ENCODE measurements at regions not wholly inside any gene's neighbourhood (a gene's known extent, or its start where the extent isn't known, plus 50 kb on each side); places are given as distances from the start of the nearest gene placed in this dataset.
A peak's percentile ranks its signal among the peaks of the same experiment; 100 is the strongest.

DNA sequence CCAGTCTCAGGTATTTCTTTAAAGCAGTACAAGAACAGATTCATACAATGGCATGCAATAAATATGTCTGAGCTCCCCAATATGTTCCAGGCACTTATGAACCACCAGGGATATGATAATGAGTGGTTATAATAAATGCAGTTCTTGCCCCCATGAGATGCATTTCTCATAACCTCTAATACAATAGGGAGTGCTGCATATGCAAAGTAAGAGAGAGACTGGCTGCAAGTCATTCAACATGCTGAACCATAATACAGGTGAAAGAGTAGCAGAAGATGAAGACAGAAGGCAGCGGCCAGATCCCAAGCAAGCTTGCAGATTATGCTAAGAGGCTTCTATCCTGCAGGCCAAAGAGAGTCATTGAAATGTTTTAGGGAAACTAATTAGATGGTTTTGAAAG lies 96.7 kb downstream of the CHD9NB start:
- no peaks in the 10 kb centered on the region for H4K20me1 ChIP-seq (replicated peaks; ENCODE audit: insufficient read depth)
- H3K4me1 ChIP-seq (ENCODE audit: insufficient read depth), result 0 out of 2 replicates have a peak, but pooled peaks cover 4% of the 10 kb centered on the region
- no peak overlapping the region for H3K4me2 ChIP-seq
- DNase-seq (ENCODE audit: low spot score), result no peak
- Mint-ChIP-seq H3K27me3 (ENCODE audit: insufficient read depth, low read depth, poor library complexity) (peaks cover 4% of the 10 kb centered on the region), H3K36me3 (ENCODE audit: low read depth) (no peaks in the 10 kb centered on the region), H3K4me3 (no peak overlapping the region), H3K9me3 (peaks cover 5% of the 10 kb centered on the region; the same call in 1 of the 3 replicates), H3K27ac (no peak overlapping the region), H3K4me1 (no peaks in the 10 kb centered on the region)
- no peaks in the 10 kb centered on the region for H3F3A ChIP-seq (replicated peaks; ENCODE audit: low read depth)
- H3K27me3 ChIP-seq (ENCODE audit: insufficient read depth), result no peaks in the 10 kb centered on the region
- peak overlapping the region; percentile 76; the same call in 1 of the 2 replicates for H2AFZ ChIP-seq
- 0 out of 2 replicates have a peak, but pooled peaks cover 3% of the 10 kb centered on the region for H3K9me2 ChIP-seq (ENCODE audit: insufficient read depth)
- H3K27ac ChIP-seq (ENCODE audit: low read depth), result no peak overlapping the region
- no peaks in the 10 kb centered on the region for H3K79me2 ChIP-seq (replicated peaks; ENCODE audit: insufficient read depth)
- H3K36me3 ChIP-seq (ENCODE audit: insufficient read depth), result no peaks in the 10 kb centered on the region
- no peak for ATAC-seq
- no peak overlapping the region for H3K4me3 ChIP-seq
- TF ChIP-seq CREB1 (CRISPR knock-in tag; IDR thresholded peaks at IDR 0.05; ENCODE audit: low read depth) (no peak), ZNF114 (CRISPR knock-in tag; IDR thresholded peaks at IDR 0.05) (no peak), EZH2 (IDR thresholded peaks at IDR 0.05; ENCODE audit: low read depth, unreplicated experiment) (no peak), ZNF462 (CRISPR knock-in tag; IDR thresholded peaks at IDR 0.05) (no peak), REST (IDR thresholded peaks at IDR 0.05; ENCODE audit: unreplicated experiment) (no peak), POLR2AphosphoS5 (IDR thresholded peaks at IDR 0.05; ENCODE audit: low read depth) (no peak), ZNF331 (CRISPR knock-in tag; IDR thresholded peaks at IDR 0.05; ENCODE audit: low read depth) (no peak), EZH2phosphoT487 (IDR thresholded peaks at IDR 0.05; ENCODE audit: unreplicated experiment) (no peak), STAT1 (IDR thresholded peaks at IDR 0.05; ENCODE audit: unreplicated experiment) (no peak)
- TF ChIP-seq, protein P1, sequence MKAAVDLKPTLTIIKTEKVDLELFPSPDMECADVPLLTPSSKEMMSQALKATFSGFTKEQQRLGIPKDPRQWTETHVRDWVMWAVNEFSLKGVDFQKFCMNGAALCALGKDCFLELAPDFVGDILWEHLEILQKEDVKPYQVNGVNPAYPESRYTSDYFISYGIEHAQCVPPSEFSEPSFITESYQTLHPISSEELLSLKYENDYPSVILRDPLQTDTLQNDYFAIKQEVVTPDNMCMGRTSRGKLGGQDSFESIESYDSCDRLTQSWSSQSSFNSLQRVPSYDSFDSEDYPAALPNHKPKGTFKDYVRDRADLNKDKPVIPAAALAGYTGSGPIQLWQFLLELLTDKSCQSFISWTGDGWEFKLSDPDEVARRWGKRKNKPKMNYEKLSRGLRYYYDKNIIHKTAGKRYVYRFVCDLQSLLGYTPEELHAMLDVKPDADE (IDR thresholded peaks at IDR 0.05), result no peak
- TF ChIP-seq, protein P2, sequence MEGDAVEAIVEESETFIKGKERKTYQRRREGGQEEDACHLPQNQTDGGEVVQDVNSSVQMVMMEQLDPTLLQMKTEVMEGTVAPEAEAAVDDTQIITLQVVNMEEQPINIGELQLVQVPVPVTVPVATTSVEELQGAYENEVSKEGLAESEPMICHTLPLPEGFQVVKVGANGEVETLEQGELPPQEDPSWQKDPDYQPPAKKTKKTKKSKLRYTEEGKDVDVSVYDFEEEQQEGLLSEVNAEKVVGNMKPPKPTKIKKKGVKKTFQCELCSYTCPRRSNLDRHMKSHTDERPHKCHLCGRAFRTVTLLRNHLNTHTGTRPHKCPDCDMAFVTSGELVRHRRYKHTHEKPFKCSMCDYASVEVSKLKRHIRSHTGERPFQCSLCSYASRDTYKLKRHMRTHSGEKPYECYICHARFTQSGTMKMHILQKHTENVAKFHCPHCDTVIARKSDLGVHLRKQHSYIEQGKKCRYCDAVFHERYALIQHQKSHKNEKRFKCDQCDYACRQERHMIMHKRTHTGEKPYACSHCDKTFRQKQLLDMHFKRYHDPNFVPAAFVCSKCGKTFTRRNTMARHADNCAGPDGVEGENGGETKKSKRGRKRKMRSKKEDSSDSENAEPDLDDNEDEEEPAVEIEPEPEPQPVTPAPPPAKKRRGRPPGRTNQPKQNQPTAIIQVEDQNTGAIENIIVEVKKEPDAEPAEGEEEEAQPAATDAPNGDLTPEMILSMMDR (conservative IDR thresholded peaks at IDR 0.05; ENCODE audit: low read depth in 2 of 2), result no peak

Data from GM23338 (cell line).